Endothelial cell (in vitro differentiated cells): ENCODE measurements at regions not wholly inside any gene's neighbourhood (a gene's known extent, or its start where the extent isn't known, plus 50 kb on each side); places are given as distances from the start of the nearest gene placed in this dataset.

Experiments used
- DNase-seq: peaks from one replicate; pipeline ENCODE4 v3.0.0; 2021; ENCODE audit warnings: low spot score
- H3K27ac Mint-ChIP-seq: one replicate; pipeline ENCODE4 v1.8.0; 2021; ENCODE audit warnings: mixed read lengths, inconsistent platforms; ENCODE audit not compliant: unreplicated experiment
- H3K27me3 Mint-ChIP-seq: one replicate; pipeline ENCODE4 v1.8.0; 2021; ENCODE audit warnings: mild to moderate bottlenecking, moderate library complexity, mixed read lengths, inconsistent platforms; ENCODE audit not compliant: unreplicated experiment
- H3K36me3 Mint-ChIP-seq: one replicate; pipeline ENCODE4 v1.8.0; 2021; ENCODE audit warnings: mild to moderate bottlenecking, low read depth, mixed read lengths, inconsistent platforms; ENCODE audit not compliant: unreplicated experiment
- H3K4me1 Mint-ChIP-seq: one replicate; pipeline ENCODE4 v1.8.0; 2021; ENCODE audit warnings: mild to moderate bottlenecking, mixed read lengths, inconsistent platforms; ENCODE audit not compliant: unreplicated experiment
- H3K4me3 Mint-ChIP-seq: one replicate; pipeline ENCODE4 v1.8.0; 2021; ENCODE audit warnings: mild to moderate bottlenecking, mixed read lengths, inconsistent platforms; ENCODE audit not compliant: unreplicated experiment
- H3K9me3 Mint-ChIP-seq: one replicate; pipeline ENCODE4 v1.8.0; 2021; ENCODE audit warnings: mixed read lengths, inconsistent platforms; ENCODE audit not compliant: unreplicated experiment
- CTCF ChIP-seq: fragments of 200-600 bp; sonication (generic); IDR thresholded peaks from one replicate; pipeline ENCODE4 v1.5.0; 2021; ENCODE audit warnings: antibody characterized with exemption; ENCODE audit not compliant: unreplicated experiment

DNA sequence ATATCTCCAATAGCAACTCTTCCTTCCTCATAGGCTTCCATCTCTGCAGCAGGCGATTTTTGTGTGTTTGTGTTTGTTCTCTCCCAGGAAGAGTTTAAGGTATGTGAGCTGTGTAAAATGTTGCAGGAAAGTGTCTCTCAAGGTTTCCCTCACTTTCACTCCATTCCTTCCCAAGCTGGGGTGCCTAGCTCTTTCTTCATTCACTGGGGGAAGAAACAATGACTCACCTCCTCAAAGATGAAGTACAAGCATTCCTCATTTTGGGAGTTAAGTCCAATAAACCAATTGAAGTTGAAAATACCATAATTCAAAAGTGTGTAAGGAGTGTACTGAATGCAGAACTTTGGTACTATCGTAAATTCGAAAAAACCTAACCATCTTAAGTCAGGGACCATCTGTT, 422.7 kb upstream of the CFAP20DC start:
- Mint-ChIP-seq H3K27ac (no peak overlapping the region), H3K9me3 (no peaks in the 10 kb centered on the region), H3K4me1 (no peaks in the 10 kb centered on the region), H3K27me3 (peaks cover 2% of the 10 kb centered on the region), H3K36me3 (no peaks in the 10 kb centered on the region), H3K4me3 (no peak overlapping the region)
- no peak for DNase-seq
- no peak for TF ChIP-seq CTCF

GRCh38 chr3:59469948-59470723, 420.3 kb upstream of the CFAP20DC start:
- Mint-ChIP-seq H3K27ac (no peak overlapping the region), H3K27me3 (peaks cover 2% of the 10 kb centered on the region), H3K4me1 (peaks cover under 1% of the 10 kb centered on the region), H3K36me3 (no peaks in the 10 kb centered on the region), H3K9me3 (no peaks in the 10 kb centered on the region), H3K4me3 (no peak overlapping the region)
- TF ChIP-seq CTCF, result no peak
- no peak for DNase-seq

GRCh38 chr3:59467476-59467875, 417.7 kb upstream of the CFAP20DC start:
- H3K9me3 Mint-ChIP-seq, result no peaks in the 10 kb centered on the region
- H3K27me3 Mint-ChIP-seq, result peaks cover 1% of the 10 kb centered on the region
- no peak overlapping the region for H3K27ac Mint-ChIP-seq
- no peaks in the 10 kb centered on the region for H3K36me3 Mint-ChIP-seq
- peaks cover 2% of the 10 kb centered on the region for H3K4me1 Mint-ChIP-seq
- no peak for DNase-seq
- no peak for TF ChIP-seq CTCF
- H3K4me3 Mint-ChIP-seq, result no peak overlapping the region

DNA sequence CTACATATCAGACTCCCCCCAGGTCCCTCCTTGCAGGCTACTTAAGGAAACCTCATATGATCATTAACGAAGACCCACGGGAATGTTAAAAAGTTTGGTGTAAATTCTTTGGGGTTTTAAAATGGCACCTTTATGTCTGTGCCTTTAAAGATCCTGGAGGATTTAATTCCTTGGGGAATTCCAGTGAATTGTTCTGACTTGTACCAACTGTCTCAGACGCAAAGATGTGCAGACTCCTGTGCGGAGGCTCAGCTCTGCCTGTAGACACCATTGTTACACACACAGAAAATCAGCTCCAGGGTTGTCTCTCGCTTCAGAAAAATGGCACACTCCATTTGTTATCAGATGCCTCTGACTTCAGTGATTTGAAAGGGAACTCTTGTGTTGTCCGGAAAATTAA, 414.4 kb upstream of the CFAP20DC start:
- Mint-ChIP-seq H3K4me3 (no peak overlapping the region), H3K9me3 (no peaks in the 10 kb centered on the region), H3K4me1 (peaks cover 2% of the 10 kb centered on the region), H3K27ac (no peak overlapping the region), H3K36me3 (no peaks in the 10 kb centered on the region), H3K27me3 (peaks cover 1% of the 10 kb centered on the region)
- DNase-seq, result no peak
- TF ChIP-seq CTCF, result no peak

- peaks cover 1% of the 10 kb centered on the region for H3K27me3 Mint-ChIP-seq
- TF ChIP-seq CTCF, result no peak
- H3K4me3 Mint-ChIP-seq, result no peak overlapping the region
- no peaks in the 10 kb centered on the region for H3K36me3 Mint-ChIP-seq
- no peak overlapping the region for H3K27ac Mint-ChIP-seq
- H3K4me1 Mint-ChIP-seq, result peaks cover 2% of the 10 kb centered on the region
- no peak for DNase-seq
- no peaks in the 10 kb centered on the region for H3K9me3 Mint-ChIP-seq
Measured at GRCh38 chr3:59463253-59463652, 413.4 kb upstream of the CFAP20DC start.
